Activated CD4-positive, alpha-beta T cell treated with anti-CD3 and anti-CD28 coated beads, Interleukin-2, amount 50 U/mL, for 16 hours (primary cell): ENCODE measurements at regions not wholly inside any gene's neighbourhood (a gene's known extent, or its start where the extent isn't known, plus 50 kb on each side); places are given as distances from the start of the nearest gene placed in this dataset.

Source experiments
- DNase-seq: peaks from one replicate; pipeline ENCODE4 v3.0.0-alpha.2; 2020

DNA sequence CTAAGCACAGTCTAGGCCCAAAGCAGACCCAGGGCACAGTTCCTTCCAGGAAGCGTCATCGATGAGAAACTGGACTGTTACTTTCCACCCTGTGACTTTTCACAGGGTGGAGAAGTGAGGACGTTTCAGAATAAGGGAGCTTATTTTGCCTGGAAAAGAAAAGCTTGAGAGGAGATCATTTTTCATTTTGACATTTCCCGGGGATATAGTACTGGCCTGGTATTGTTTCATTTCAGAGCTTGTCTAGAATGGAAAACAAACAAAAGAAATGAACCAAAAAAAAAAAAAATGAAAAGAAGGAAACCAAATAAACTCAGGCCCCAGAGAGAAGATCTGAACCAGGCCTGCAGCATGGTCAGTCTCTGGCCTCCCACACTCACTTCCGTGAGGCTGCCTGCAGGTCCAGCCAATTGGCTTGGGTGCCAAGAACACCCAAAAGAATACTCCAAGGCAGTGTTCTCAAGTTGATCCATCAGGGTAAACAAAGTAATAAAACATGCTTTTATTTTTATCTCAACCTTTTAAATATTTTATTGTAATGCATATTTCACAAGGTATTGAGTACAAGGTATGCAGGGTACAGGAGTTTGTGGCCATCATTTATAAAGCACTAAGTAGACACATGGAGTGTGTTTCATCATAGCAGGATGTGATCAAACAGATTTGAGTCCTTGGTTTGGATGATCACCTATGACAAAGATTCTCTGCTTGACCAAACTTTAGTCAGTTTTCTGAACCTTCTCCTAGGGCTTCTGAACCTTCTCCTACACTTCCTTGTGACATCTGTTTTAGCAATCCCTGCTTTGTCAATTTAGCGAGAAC lies 176.9 kb upstream of the GGTLC1 start:
- DNase-seq = no peak

DNA sequence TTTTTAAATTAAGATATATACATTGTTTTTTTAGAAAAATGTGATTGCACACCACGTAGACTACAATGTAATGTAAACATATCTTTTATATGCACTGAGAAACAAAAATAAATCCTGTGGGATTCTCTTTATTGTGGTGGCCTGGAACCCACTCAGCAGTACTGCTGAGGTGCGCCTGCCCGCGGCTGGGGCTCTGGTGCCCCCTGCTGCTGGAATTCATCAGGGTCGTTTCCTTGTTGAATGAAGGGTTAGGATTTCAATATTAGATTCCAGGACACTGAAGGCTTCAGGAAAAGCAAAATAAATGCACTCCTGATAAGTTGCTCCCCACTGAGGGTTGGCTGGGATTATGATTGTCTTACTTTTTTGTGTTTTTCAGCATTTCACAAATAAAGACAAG lies 175.8 kb upstream of the GGTLC1 start:
- peak; percentile 21 for DNase-seq

- DNase-seq = no peak
Measured at GRCh38 chr20:24163506-24163905, 174.9 kb upstream of the GGTLC1 start.

- peak; percentile 13 for DNase-seq
Measured at GRCh38 chr20:24160563-24161281, 172.1 kb upstream of the GGTLC1 start.

DNA sequence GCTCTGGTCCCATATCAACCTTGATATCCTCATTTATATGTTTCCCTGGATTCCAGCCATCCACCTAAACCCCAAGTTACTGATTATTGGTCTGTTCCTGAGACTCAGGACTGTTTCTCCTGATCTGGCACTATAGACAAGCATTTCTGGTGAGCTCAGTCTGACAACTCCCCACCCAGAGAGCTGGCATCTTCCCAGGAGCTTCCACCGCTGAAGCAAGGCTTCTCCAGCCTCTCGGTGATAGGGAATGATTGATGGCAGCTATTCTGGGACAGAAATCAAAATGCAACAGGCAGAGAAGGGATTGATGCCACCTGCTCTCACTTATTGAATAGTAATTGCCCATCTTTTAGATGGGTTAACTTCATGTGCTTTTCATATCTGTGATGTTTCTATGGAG lies 169.7 kb upstream of the GGTLC1 start:
- no peak for DNase-seq

DNA sequence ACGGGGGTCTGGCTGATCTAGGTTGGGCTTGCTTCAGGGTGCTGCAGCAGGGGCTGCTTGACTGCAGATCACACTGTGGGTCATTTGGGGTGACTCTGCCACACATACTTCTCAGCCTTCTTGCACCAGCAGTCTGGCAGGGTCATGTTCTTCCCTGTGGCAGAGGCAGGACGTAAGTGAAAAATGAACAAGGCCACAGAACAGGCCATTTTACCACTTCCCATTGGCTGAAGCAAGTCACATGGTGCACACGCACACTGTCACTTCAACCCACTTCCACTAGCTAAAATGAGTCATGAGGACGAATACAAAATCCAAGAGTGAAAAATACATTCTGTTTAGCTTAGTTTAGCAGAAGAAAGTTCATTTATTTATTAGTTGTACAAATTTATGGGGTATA lies 168.6 kb upstream of the GGTLC1 start:
- peak; percentile 49 for DNase-seq

DNA sequence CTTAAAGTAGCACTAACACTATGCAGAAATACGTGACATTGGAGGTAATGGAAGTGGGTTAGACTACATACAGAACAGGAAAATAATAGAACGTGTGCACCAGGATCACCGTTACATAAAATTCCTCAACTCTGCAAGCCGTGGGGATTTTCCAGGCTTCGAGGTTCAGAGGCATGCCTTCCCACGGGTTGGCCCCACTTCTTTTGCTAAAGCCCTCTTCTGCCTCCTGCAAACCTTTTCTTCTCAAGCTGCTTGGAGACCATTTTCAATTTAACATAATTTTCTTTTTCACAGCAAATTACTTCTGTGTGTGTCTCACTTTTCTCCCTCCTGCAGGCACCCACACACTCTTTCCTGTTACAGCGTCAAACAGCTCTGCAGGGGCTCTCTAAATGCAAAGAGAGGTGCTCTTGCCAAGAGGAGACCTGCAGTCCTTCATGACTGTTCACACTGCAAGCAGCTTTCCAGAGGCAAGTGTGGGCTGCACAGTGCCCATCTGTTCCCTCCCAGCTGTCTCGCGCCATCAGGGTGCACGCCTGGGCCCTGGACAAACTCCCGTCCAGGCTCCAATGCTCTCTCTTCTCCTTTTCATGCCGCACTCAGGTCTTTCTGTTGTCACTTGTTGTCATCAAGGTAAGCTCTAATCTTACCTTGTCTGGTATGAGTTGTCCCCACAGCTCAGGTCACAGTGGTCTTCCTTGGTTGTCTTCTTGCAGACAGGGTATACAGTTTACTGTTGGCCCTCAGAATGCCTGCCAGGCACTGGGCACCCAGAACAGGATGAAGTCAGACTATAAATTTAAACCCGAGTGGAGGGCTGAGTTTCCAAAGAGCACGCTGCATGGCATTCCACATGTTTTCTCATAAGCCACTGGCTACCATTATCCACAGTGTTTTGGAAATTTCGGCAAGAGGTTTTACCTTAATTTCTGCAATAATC lies 164.8 kb upstream of the GGTLC1 start:
- no peak for DNase-seq

- DNase-seq = no peak
Measured at GRCh38 chr20:24151621-24152294, 163.2 kb upstream of the GGTLC1 start.

DNA sequence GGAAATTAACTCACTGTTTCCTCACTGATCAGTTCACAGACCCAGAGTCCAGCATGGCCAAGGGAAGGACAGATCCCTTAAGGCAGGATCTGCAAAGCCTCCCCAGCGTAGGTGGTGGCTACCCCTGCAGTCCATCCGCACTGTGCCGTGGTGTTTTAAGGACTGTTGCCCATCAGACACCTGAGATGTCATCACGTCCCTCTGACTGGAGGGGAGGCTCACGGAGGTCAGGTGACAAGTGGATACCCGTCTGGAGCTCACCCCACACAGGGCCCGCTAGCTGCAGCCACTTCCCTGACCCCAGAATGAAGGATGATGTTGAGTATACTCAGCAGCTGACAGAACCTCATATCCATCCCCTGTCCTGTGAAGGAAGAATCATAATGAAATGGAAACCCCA lies 161.8 kb upstream of the GGTLC1 start:
- DNase-seq = no peak

DNA sequence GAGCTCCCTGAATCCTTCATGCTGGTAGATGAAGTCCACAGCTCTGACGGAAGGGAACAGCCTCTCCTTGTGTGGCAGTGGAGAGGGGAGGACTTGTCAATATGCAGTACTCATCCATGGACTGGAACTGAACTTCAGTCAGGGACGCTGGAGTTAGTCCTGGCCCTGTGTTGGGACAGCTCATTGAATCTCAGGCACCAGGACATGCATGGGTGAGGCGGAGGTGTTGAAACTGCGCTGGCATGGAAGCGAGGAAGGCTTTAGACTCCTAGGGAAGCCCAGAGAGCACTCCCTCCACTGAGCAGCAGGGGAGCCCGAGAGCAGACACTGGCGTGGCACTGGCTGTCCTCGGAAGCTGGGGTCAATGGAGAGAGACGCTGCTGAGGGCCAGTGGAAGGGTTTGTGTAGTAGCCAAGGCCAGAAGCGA lies 161.3 kb upstream of the GGTLC1 start:
- DNase-seq = no peak

DNA sequence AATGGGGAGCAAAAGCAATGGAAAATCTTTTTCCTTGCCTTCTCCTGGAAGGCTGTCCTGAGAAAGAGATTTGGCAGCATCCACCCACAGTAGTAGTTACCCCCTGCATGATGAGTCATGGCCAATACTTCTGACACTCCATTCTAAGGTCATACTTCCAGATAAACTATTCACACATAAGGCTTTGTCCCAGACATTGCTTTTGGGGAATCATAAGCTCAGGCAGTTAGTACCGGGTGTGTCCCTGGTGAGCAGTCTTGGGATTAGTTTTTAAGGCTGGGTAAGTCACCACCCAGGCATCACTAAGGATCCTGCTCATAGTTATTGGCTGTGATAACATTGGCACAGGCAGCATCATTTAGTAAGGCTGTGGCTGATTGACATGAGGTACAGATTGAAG lies 160.6 kb upstream of the GGTLC1 start:
- no peak for DNase-seq

DNA sequence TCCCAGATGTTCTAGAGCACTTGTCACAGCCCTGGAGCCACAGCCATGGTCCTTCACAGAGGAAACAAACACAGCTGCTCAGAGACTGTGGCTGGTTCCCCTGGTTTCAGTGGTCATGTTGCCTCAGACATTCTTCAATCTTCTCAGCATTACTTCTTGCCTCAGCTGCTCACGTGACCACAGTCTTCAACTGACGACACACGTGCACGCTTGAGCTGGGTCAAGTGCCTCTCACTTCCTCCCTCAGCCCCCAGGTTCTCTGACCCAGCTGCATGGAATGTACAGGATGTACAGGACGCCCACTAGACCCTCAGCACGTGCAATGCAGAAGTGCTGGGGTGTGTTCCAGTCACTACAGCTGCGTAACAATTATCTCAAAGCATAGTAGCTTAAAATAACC lies 159.8 kb upstream of the GGTLC1 start:
- DNase-seq = peak; percentile 24

GRCh38 chr20:24147961-24148360 lies 159.4 kb upstream of the GGTLC1 start:
- DNase-seq = no peak

- DNase-seq = no peak
Measured at GRCh38 chr20:24147479-24147878, 158.9 kb upstream of the GGTLC1 start.

DNA sequence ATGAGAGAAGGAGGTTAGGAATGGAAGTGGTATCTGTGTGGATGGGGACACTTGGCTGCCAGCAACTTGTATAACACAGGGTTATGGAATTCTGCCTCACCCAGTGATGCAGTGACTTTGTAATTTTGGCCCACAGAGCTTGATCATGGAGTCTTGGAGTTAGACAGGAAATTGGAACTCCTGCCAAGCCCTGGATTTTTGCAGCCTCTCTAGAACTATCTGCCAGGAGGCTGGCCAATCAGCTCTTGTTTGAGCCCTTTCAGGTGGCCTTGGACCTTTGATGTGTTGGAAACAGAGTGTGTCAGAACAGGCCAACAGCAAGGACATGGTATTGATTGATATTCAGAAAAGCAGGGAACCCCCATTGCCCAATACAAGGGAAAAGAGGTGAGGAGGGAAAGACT lies 157.7 kb upstream of the GGTLC1 start:
- DNase-seq = no peak

DNA sequence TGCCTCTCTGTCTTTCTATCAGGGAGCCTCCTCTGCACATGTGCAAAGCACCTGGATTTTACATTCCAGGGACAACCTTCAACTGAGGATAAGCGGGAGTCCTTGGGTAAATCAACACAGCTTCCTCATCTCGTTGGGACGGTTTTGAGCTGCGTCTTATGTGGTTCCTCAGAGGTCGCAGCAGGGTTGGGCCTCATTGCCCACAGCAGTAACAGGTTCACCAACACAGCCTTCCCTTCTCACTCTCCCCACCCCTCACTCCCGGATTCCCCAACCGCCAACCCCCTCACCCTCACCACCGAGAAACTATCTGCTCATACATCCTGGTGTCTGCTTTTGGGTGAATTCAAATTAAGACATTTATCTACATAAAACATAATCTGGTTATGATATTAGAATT lies 155.8 kb upstream of the GGTLC1 start:
- DNase-seq = no peak

DNA sequence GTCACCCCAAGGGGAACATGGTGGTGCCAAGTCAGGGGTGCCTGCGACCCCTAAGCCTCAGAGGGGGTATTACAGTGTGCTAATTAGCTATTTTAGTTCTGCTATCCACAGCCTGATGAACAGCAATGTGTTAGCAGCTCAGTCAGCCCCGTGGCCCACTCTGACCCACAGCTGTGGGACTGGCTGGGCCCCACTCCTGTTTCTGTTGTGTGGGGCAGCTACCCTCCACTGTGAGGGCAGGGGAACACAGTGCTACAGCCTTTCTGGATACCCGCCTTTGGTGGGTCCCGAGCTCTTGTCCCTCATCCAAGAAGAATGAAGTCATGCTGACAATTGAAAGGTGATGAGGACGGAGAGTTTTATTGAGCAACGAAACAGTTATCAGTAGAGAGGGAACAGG lies 152.5 kb upstream of the GGTLC1 start:
- DNase-seq = no peak

DNA sequence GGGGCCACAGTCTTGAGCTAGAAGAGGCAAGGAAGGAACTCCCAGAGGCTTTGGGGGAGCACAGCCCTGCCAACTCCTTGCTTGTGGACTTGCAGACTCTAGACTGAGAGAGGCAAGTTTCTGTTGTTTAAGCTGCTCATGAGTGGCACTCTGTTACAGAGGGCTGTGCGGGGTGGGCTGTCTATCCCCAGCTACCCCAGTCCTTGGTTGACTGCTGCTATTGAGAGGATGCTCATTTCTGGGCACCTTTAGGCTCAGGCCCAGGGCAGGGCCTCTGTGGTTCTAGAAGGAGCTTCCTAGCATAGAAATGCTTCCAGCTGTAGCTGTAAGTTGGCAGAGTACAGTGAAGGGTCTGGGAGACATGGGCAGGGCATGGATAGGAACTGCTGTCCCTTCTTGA lies 151.3 kb upstream of the GGTLC1 start:
- DNase-seq = no peak

DNA sequence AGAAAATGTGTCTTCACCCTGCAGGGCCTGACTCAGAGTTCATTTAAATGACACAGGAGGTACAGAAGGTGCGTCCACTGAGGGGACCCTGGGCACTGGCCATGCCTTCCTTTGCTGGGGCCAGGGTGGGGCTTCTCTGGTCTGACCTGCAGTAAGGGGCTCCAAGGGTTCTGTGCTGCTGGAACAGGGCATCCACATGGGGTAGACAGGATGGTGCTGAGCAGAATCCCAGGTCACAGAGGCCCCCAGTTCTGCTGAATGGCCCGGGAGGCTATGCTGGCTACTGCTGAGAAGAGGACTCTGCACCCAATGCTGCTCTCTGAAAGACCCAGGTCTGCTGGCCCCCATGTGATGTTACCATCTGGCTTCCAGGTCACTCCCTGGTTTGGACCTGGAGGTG lies 150.4 kb upstream of the GGTLC1 start:
- no peak for DNase-seq

DNA sequence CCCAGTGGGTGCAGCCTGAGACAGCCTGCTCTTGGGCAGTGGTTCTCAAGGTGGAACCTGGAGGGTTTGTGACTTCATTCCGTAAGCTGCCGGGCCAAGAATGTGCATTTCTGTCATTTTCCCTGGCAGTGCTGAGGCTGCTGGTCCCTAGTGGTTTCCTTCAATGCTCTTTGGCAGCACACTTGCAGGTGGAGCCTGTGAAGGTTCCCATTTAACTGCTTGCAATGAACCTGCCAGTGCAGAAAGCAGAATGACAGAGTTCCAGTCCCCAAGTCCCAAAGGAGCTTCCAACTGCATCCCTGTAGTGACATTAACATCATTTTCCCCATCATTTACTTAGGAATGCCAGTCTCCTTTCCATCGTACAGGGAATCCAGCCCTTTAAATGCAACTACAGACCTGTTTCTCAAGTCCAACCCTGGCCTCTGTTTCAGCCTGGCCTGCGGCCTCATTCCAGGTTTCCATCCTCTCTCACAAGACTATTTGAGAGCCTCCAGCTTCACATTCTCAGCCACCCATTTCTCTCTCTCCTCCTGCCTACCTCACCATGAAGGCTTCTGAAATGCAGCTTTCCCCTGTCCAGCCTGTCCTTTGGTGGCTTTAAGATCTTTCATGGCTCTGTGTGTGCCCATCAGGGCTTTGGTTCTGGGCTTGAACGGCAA lies 149.7 kb upstream of the GGTLC1 start:
- DNase-seq = no peak

GRCh38 chr20:24136659-24137246 lies 148.2 kb upstream of the GGTLC1 start:
- DNase-seq = no peak

DNA sequence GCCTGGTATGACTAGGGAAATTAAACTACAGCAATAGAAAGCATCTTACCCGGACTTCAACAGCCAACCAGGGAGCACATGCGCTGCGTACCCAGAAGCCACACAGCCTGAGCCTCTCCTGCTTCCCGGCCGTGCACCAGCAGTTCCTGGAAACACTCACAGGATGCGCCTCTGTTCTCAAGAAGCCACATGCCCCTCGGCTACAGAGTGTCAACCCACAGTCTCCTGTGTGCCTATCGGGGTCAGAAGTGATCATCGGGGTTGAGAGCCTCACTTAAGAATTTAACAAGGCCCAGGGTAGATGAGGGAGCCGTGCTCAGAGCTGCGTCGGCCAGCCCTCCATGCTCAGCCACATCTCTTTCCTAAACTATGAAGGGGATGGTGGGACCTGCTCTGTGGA lies 147.2 kb upstream of the GGTLC1 start:
- no peak for DNase-seq
